Dedifferentiated amniotic fluid mesenchymal stem cell (primary cell): ENCODE measurements at regions not wholly inside any gene's neighbourhood (a gene's known extent, or its start where the extent isn't known, plus 50 kb on each side); places are given as distances from the start of the nearest gene placed in this dataset.
"Not testable (repeated sequence)": the region's sequence is repeated elsewhere in the genome, so short reads cannot be mapped to it uniquely, and the experiment has no call there.

Source experiments
- DNase-seq: peaks from one replicate; pipeline ENCODE4 v3.0.0-alpha.2; 2016; ENCODE audit errors: extremely low spot score

- no peak for DNase-seq
Observed at GRCh38 chr4:128566693-128567092, 242.8 kb upstream of the JADE1 start.

DNA sequence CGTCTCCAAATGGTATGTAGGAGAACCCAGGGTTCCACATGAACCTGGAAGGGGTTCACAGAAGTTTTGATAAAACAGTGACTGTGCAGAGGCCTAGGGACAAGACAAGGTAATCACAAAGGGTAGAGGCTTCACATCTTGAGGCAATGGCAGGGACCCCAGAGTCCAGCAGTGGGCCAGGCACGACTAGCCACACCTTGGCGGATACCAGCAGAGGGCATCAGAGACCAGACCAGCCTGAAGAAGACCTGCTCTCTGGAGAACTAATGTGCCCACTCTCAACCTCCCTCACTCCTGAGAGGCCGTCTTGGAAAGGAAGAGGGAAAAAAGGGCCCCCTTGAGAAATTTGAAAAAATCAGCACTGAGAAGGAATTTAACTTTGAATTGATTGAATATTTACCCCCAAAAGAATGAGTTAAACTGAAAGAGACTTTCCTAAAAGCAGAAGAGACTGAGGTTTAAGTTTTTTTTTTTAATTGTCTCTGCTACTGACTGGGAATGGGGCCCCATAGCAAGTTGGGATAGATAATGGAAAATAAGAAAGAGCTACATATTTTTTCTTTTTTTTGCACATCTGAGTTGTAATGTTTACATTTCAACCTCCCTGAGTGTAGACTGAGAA, 243.8 kb upstream of the JADE1 start:
- no peak for DNase-seq

DNA sequence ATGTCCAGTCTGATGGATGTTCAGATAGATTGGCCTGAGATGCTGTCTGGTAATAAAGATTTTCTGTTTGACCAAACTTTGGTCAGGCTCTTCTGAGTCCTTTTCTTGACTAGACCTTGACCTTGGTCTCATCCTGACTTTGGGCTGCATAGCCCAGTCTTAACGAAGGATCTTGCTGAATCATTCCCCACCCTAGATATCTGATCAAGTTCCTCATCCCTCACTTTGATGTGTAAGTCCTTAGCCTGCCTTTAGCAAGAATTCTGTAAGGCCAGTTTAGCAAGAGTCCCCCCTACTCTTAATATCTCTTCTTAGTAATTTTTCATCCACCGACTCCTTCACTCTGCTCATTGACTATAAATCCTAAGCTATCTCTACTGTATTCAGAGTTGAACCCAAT, 244.4 kb upstream of the JADE1 start:
- DNase-seq, result no peak

DNA sequence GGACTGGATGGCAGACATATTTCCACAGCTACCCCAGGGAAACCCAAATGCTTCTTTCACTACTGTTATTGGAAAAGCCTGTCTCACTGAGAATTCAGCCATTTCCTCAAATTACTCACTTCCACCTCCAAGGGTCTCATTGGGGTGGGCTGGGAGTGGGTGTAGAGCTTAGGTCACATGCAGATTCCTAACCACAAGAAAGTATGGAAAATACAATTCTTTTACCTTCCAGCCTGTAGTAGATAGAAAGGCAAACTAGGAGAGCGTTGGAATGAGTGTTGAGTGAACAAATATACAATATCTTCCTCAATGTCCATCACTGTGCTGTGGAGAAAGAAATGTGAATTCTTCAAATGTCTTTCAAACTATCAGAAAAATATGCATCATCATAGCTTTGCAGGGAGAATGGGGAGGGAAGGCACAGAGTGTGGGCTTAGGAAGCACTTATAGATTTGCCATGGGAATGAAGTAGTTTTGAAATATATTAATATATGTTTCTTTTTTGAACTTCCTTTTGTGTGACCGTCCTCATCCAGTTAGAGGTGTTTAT, 245.3 kb upstream of the JADE1 start:
- no peak for DNase-seq

- peak; percentile 34 for DNase-seq
Observed at GRCh38 chr4:128560754-128561495, 248.6 kb upstream of the JADE1 start.

DNA sequence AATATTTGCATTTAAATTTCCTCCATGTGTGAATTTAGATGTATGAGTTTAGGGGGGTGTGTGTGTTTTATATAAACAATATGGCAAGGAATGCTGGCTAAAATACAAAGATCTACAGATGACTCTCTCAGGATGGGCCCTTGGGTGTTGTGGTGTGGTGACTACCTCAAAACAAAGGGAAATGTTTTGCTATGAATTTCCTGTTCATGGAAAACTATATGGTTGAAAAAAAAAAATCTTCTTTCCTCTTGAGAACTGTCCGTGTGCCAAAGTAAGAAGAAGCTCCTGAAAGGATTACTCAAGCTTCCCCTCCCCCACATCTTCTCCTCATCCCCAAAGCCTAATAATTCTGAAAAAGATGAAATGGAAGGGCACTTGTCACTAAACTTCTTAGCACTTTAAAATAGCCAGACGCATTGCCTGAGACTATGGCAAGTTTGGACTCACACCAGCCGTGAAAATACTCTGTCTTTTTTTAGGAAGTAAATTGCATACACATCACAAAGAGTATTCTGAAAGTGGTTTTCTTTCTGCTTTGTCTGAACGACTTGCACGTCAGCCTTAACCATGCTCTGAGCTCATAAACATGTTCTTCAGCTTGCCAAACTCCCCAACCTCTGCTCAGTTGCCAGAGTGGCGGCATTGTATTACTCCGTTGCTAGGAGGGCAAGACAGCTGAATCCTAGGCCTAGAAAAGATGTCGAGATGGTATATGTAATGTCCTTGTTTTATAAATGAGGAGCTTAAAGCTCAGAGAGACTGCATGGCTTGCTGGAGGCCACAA, 250.4 kb upstream of the JADE1 start:
- no peak for DNase-seq

- DNase-seq, result no peak
Observed at GRCh38 chr4:128556756-128557155, 252.7 kb upstream of the JADE1 start.

DNA sequence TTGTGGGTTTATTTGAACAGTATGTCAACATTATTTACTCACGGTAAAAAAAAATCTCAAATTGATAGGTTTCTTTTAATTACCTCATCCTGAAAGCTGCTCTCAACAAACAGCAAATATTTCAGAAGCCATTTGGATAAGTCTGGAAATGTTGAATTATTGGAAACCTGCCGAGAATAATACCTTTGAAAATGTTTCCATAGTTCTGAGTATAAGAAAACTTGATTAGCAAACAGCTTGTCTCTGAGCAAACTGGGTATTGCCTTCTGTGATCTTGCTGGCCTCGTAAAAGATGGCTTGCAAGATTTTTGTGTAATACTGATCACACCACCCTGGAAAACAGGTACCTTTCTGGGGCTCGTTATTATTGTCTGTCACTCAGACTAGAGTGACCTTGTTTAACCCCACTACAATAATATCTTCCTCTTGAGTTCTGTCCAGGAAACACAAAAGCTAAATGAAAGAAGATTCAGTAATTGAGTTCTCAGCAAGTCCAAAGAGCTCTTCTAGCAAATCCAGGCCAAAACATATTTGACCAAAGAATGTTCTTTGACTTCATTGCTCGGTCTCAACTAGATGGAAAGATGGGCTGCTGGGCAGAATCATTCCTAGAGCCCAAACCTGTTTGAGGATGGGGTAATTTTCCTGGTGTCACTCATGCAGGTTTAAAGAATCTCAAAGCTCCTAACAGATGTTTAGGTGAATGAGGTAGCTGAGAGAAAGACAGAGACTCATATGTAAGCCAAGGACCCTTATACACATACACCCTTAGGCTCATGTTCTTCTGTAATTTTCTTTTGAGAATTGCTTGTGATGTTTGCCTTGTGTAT, 255.6 kb upstream of the JADE1 start:
- DNase-seq, result no peak

DNA sequence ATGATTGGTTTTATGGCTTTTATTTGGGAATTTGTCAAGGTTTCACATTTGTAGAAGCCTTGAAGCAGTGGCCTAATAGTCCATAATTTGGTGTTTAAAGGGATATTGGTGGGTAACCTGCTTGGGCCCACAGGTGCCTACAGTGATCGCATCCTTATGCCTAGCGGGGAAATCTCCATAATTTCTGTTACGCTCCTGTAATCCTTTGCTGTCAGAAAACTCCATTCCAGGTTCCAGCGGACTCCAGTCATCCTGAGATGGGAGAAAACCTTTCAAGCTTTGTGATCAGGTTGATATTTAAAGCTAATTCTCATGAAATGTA, 257.0 kb upstream of the JADE1 start:
- DNase-seq, result no peak

DNA sequence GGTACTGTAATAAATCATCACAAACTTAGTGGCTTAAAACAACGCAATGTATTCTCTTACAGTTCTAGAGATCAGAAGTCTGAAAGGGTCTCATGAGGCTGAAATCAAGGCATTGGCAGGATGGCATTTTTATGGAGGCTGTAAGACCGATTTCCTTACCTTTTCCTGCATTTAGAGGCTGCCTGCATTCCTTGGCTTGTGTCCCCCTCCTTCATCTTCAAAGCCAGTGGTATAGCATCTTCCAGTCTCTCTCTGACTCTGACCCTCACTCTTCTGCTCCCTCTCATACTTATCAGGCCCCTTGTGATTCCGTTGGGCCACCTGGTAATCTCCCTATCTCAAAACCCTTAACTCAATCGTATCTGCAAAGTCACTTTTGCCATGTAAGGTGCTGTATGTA, 258.2 kb upstream of the JADE1 start:
- DNase-seq, result no peak

GRCh38 chr4:128550060-128550459, 259.4 kb upstream of the JADE1 start:
- DNase-seq, result no peak

GRCh38 chr4:128549636-128550035, 259.9 kb upstream of the JADE1 start:
- DNase-seq, result no peak

DNA sequence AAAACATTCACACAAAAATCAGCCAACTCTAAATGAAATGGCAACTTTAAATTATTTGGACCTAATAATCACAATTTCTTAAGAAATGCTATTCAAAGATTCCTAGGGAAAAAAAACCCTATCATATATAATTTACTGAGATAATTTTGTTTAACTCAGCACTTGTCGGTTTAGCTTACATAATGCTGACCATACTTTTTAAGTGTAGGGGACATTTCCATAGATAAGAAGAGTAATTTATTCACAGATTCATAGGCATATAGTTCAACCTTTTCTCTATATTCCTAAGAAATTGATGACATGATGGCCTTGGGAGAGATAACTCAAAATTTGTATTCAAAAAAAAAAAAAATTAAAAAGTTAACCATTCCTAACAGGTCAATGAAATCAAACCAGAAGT, 260.8 kb upstream of the PGRMC2 start:
- DNase-seq, result no peak

DNA sequence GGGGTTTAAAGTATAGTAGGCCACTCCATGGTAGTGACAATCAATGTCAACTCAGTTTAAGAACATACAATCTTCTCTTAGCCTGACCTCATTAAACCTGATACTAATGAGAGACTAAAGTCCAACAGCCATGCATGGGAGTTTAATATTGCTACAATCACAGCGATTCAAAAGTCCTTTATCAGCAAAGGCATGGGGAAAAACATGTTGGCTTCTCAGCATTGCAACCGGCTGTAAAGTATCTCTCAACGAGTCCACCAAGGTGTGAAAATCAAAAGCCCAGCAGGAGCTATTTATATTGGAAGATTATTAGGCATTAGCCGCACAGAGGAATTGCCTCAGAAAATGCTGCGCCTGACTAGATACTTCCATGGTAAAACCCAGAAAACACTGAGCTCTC, 256.7 kb upstream of the PGRMC2 start:
- DNase-seq, result no peak

DNA sequence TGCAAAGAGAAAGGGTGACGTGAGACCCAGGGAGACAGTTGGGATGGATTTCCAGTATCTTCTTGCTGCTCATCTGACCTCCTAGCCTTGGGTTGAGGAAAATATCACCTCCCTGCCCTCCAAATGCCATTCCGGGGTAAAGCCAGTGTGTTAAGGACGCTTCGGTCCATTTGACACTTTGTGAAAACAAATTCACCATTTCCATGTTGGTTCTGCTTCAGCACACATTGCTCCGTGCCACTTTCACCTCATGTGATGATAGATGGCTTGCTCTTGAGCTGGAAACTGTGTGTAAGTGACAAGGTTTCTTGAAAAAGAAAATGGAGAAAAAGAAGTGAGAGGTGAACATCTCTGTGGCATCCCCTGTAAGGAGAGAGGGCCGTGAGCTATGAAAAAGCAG, 256.1 kb upstream of the PGRMC2 start:
- DNase-seq, result no peak

- no peak for DNase-seq
Observed at GRCh38 chr4:128542047-128542446, 254.4 kb upstream of the PGRMC2 start.

GRCh38 chr4:128540122-128540521, 252.5 kb upstream of the PGRMC2 start:
- no peak for DNase-seq

DNA sequence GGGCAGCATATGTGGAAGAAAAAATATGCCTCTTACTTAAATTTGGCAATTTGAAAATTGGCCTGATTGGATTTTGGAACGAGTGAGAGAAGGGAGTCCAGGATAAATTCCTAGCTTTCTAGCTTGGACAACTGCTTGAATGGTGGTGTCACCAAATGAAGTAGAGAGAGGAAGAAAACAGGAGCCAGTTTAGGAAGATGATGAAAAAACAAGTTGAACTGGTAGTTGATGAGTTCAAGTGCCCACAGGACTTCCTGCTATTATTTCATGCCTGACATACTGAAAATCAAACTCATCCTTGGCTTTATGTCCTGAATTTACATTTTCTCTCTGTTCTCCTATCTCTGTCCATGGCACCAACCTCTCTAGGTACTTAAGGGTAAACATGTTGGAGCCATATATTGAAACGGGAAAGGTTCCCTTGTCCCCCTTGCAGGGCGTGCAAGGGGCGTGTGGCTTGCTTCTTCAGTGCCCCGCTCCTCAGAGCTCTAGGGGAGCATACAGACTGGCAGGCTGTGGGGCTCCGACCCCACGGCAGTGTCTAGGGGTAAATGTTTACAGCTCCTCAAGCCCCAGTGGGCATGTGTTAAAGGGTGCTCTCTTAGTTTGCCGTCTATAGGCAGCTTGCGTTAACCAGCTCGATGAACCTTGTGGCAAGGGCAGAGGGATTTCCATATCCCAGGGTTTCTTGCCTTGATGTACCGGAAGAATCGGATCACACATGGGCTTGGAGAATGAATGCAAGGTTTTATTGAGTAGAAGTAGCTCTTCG, 250.7 kb upstream of the PGRMC2 start:
- no peak for DNase-seq

DNA sequence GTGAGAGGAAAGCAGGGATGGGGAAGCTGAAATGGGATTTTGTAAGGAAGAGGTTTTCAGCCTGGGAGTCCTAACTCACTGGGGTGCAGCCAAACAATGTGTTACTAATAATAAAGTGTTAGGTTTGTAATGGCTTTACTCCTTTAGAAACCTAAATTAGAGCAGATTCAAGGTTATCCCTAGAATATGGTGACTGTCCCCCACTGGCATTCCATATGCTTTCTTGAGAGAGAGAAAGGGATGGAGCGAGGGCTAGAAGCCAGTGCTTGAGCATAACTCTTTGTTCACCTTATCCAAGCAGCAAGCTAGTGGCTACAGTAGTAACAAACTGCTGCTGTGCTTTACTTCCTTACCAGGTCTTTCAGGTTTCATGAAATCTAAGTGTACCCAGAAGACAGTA, 249.1 kb upstream of the PGRMC2 start:
- no peak for DNase-seq

DNA sequence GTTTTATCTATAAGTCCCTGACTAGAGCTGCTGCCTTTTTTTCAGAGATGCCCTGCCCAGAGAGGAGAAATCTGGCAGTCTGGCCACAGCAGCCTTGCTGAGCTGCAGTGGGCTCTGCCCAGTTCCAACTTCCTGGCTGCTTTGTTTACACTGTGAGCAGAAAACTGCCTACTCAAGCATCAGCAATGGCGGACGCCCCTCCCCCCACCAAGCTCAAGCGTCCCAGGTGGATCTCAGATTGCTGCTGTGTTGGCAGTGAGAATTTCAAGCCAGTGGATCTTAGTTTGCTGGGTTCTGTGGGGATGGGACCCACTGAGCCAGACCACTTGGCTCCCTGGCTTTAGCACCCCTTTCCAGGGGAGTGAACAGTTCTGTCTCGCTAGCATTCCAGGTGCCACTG, 247.9 kb upstream of the PGRMC2 start:
- not testable (repeated sequence) for DNase-seq
